GM23248 (cell line): ENCODE measurements at regions not wholly inside any gene's neighbourhood (a gene's known extent, or its start where the extent isn't known, plus 50 kb on each side); places are given as distances from the start of the nearest gene placed in this dataset.

Experiments
- DNase-seq: peaks from one replicate; pipeline ENCODE4 v3.0.0-alpha.2; 2015
- H2AFZ ChIP-seq: fragments of 200-600 bp; sonication (generic); 2 replicates; pipeline ENCODE4 v1.6.1; 2016; ENCODE audit warnings: antibody characterized with exemption
- H3F3A ChIP-seq: fragments of 200-600 bp; sonication (generic); 2 replicates; pipeline ENCODE4 v1.6.1; 2016; ENCODE audit warnings: mild to moderate bottlenecking, antibody characterized with exemption, mixed run types; ENCODE audit not compliant: insufficient read depth
- H3K27ac ChIP-seq: fragments of 200-600 bp; sonication (generic); 2 replicates; pipeline ENCODE4 v1.5.1; 2016; ENCODE audit warnings: mild to moderate bottlenecking
- H3K27me3 ChIP-seq: fragments of 200-600 bp; sonication (generic); replicated peaks from 2 replicates; pipeline ENCODE4 v1.6.1; 2016; ENCODE audit warnings: mild to moderate bottlenecking; ENCODE audit not compliant: insufficient read depth
- H3K36me3 ChIP-seq: fragments of 200-600 bp; sonication (generic); 2 replicates; pipeline ENCODE4 v1.6.1; 2016; ENCODE audit warnings: low read depth, mild to moderate bottlenecking
- H3K4me1 ChIP-seq: fragments of 200-600 bp; sonication (generic); 2 replicates; pipeline ENCODE4 v1.6.1; 2016; ENCODE audit warnings: mild to moderate bottlenecking; ENCODE audit not compliant: insufficient read depth
- H3K4me2 ChIP-seq: fragments of 200-600 bp; sonication (generic); one replicate; pipeline ENCODE4 v1.6.1; 2016; ENCODE audit warnings: mild to moderate bottlenecking; ENCODE audit not compliant: unreplicated experiment
- H3K4me3 ChIP-seq: fragments of 200-600 bp; sonication (generic); 2 replicates; pipeline ENCODE4 v1.5.1; 2016; ENCODE audit warnings: mild to moderate bottlenecking
- H3K79me2 ChIP-seq: fragments of 200-600 bp; sonication (generic); 2 replicates; pipeline ENCODE4 v1.6.1; 2016; ENCODE audit warnings: mild to moderate bottlenecking; ENCODE audit not compliant: insufficient read depth
- H3K9ac ChIP-seq: fragments of 200-600 bp; sonication (generic); 2 replicates; pipeline ENCODE4 v1.6.1; 2016; ENCODE audit warnings: mild to moderate bottlenecking
- H3K9me2 ChIP-seq: fragments of 200-600 bp; sonication (generic); 2 replicates; pipeline ENCODE4 v1.6.1; 2016; ENCODE audit warnings: mixed run types, mild to moderate bottlenecking, moderate library complexity; ENCODE audit not compliant: insufficient read depth
- H3K9me3 ChIP-seq: fragments of 200-600 bp; sonication (generic); one replicate; pipeline ENCODE4 v1.6.1; 2017; ENCODE audit warnings: low read depth
- H4K20me1 ChIP-seq: fragments of 200-600 bp; sonication (generic); 2 replicates; pipeline ENCODE4 v1.6.0; 2016; ENCODE audit not compliant: insufficient read depth
- EZH2 ChIP-seq: fragments of 200-600 bp; sonication (generic); IDR thresholded peaks from 2 replicates; pipeline ENCODE4 v1.6.1; 2018; ENCODE audit warnings: antibody characterized with exemption, mild to moderate bottlenecking; ENCODE audit not compliant: insufficient read depth, poor library complexity, severe bottlenecking
- EZH2phosphoT487 ChIP-seq: fragments of 200-600 bp; sonication (generic); IDR thresholded peaks from 2 replicates; pipeline ENCODE4 v1.6.1; 2018; ENCODE audit warnings: antibody characterized with exemption, moderate library complexity, mild to moderate bottlenecking, low read depth; ENCODE audit not compliant: insufficient read depth
- WGBS, 2 experiments: methylation state at CpG; one replicate each; pipeline ENCODE4 v1.1.6; 2015 to 2017; ENCODE audit warnings: low lambda C conversion rate in 2 of 2, low coverage in 1 of 2; ENCODE audit errors: missing lambda C conversion rate in 2 of 2; 5-methylcytosine and 5-hydroxymethylcytosine counted together
- in situ Hi-C: fragments of 300-500 bp; cut with MboI; formaldehyde crosslinking; loops from 2 replicates; pipeline ENCODE4 v1.15.0; 2020

- in situ Hi-C loops: no loop called here
Measured at GRCh38 chr13:87894059-87894458, 222.9 kb downstream of the SLITRK5 start.

GRCh38 chr13:87903553-87903952 is 232.4 kb downstream of the SLITRK5 start:
- Histone ChIP-seq H3K79me2 (no peaks in the 10 kb centered on the region), H3K4me3 (no peak overlapping the region), H3F3A (no peaks in the 10 kb centered on the region), H3K9me3 (no peaks in the 10 kb centered on the region), H2AFZ (no peak overlapping the region), H3K9me2 (no peaks in the 10 kb centered on the region), H3K4me1 (no peaks in the 10 kb centered on the region), H4K20me1 (no peaks in the 10 kb centered on the region), H3K27ac (no peak overlapping the region), H3K36me3 (no peaks in the 10 kb centered on the region), H3K9ac (no peak overlapping the region), H3K4me2 (no peak overlapping the region), H3K27me3 (no peaks in the 10 kb centered on the region)
- in situ Hi-C loops: no loop called here
- TF ChIP-seq EZH2phosphoT487: no peak
- TF ChIP-seq EZH2: no peak
- DNase-seq: no peak

More at GRCh38 chr13:87894059-87894458, 222.9 kb downstream of the SLITRK5 start:
- H3K9me2 ChIP-seq: no peaks in the 10 kb centered on the region
- H3K27ac ChIP-seq: no peak overlapping the region
- no peak overlapping the region for H3K4me3 ChIP-seq
- no peak overlapping the region for H3K9ac ChIP-seq
- H4K20me1 ChIP-seq: no peaks in the 10 kb centered on the region
- H3K36me3 ChIP-seq: no peaks in the 10 kb centered on the region
- no peaks in the 10 kb centered on the region for H3K4me1 ChIP-seq
- H3F3A ChIP-seq: no peaks in the 10 kb centered on the region
- no peak for TF ChIP-seq EZH2phosphoT487
- TF ChIP-seq EZH2: no peak
- H3K27me3 ChIP-seq: no peaks in the 10 kb centered on the region
- H3K79me2 ChIP-seq: no peaks in the 10 kb centered on the region
- no peak overlapping the region for H3K4me2 ChIP-seq
- no peak overlapping the region for H2AFZ ChIP-seq
- 2 to 5% methylated on average over 2 of the region's 2 CpGs for WGBS, 2 experiments
- no peaks in the 10 kb centered on the region for H3K9me3 ChIP-seq
- no peak for DNase-seq

DNA sequence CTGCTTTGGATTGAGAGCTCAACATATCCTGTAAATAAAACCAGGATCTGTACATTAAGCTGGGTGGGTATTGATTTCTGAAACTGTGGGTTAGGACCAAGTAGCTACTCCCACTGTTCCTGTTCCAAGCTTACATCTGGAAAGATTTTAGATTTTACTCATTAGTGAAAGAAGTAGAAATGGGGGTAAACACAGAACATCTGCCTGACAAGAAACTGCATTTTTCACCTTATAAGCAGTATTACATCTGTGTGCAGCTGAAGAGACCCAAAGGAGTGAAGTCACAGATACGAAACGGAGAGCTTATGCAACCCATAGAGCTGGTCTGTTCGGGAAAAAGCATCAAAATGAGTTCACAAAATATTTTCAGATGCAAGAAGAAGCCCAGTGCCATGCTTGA is 235.2 kb downstream of the SLITRK5 start:
- Histone ChIP-seq H3K27ac (no peak overlapping the region), H3K4me3 (no peak overlapping the region), H3F3A (no peaks in the 10 kb centered on the region), H4K20me1 (no peaks in the 10 kb centered on the region), H3K4me2 (no peak overlapping the region), H3K9ac (no peak overlapping the region), H3K79me2 (no peaks in the 10 kb centered on the region), H3K36me3 (no peaks in the 10 kb centered on the region), H3K9me3 (no peaks in the 10 kb centered on the region), H2AFZ (no peak overlapping the region), H3K27me3 (no peaks in the 10 kb centered on the region), H3K9me2 (no peaks in the 10 kb centered on the region), H3K4me1 (no peaks in the 10 kb centered on the region)
- TF ChIP-seq EZH2 (no peak), EZH2phosphoT487 (no peak)
- DNase-seq: no peak
- WGBS, 2 experiments: 12 to 13% methylated on average over 3 of the region's 3 CpGs
- in situ Hi-C loops: no loop called here

DNA sequence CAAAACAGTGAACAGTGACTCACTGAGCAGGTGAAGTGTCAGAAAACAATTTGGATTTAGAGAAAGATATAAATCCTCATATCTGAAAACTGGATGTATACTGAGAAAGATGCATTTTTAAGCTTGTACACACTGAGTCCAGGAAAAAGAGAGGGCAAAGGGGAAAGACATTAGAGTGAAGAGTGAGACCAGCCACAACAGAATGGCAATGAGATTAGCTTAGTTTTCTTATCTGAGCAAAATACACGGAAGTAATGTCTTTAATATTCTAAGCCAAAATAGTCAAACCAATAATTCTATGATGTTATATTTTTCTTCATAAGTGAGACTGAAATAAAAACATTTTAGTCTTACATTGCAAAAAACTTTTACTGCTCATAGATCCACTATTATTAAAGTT is 236.0 kb downstream of the SLITRK5 start:
- Histone ChIP-seq H3K36me3 (no peaks in the 10 kb centered on the region), H3K9me3 (no peaks in the 10 kb centered on the region), H3F3A (no peaks in the 10 kb centered on the region), H3K4me2 (no peak overlapping the region), H2AFZ (no peak overlapping the region), H3K27ac (no peak overlapping the region), H3K4me3 (no peak overlapping the region), H3K79me2 (no peaks in the 10 kb centered on the region), H3K27me3 (no peaks in the 10 kb centered on the region), H3K9ac (no peak overlapping the region), H3K4me1 (no peaks in the 10 kb centered on the region), H4K20me1 (no peaks in the 10 kb centered on the region), H3K9me2 (no peaks in the 10 kb centered on the region)
- no peak for DNase-seq
- no peak for TF ChIP-seq EZH2phosphoT487
- TF ChIP-seq EZH2: no peak
- in situ Hi-C loops: no loop called here
- 28 to 41% methylated on average over 1 of the region's 1 CpG for WGBS, 2 experiments

- Histone ChIP-seq H3K9ac (no peak overlapping the region), H3K4me1 (no peaks in the 10 kb centered on the region), H3K27ac (no peak overlapping the region), H4K20me1 (no peaks in the 10 kb centered on the region), H2AFZ (no peak overlapping the region), H3K9me3 (no peaks in the 10 kb centered on the region), H3F3A (no peaks in the 10 kb centered on the region), H3K4me3 (no peak overlapping the region), H3K9me2 (no peaks in the 10 kb centered on the region; the same call in 1 of the 2 replicates), H3K27me3 (no peaks in the 10 kb centered on the region), H3K79me2 (no peaks in the 10 kb centered on the region), H3K4me2 (no peak overlapping the region), H3K36me3 (no peaks in the 10 kb centered on the region)
- DNase-seq: no peak
- TF ChIP-seq EZH2phosphoT487 (no peak), EZH2 (no peak)
- in situ Hi-C loops: no loop called here
Measured at GRCh38 chr13:87919956-87920355, 248.8 kb downstream of the SLITRK5 start.
